NCI-H748 (cell line): ENCODE measurements at regions not wholly inside any gene's neighbourhood (a gene's known extent, or its start where the extent isn't known, plus 50 kb on each side); places are given as distances from the start of the nearest gene placed in this dataset.
"Not testable (repeated sequence)": the region's sequence is repeated elsewhere in the genome, so short reads cannot be mapped to it uniquely, and the experiment has no call there.

ENCODE experiments used
- DNase-seq: peaks from one replicate; lab custom pipeline; 2025; ENCODE audit not compliant: unreplicated experiment; lab: John Stamatoyannopoulos, UW

- DNase-seq = no peak
Observed at GRCh38 chr7:4319280-4319679, 362.8 kb upstream of the FOXK1 start.

DNA sequence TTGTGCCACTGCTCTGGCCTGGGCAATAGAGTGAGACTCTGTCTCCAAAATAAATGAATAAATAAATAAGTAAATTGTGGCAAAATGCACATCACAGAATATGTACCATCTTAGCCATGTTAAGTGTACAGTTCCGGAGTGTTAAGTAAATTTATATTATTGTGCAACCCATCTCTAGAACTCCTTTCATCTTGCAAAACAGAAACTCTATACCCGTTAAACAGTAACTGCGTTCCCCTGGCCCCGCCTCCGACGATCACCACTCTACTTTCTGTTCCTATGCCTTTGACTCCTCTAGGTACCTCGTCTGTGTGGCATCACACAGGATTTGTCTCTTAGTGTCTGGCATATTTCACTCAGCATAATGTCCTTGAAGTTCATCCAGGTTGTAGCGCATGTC is 356.4 kb upstream of the FOXK1 start:
- DNase-seq = no peak

DNA sequence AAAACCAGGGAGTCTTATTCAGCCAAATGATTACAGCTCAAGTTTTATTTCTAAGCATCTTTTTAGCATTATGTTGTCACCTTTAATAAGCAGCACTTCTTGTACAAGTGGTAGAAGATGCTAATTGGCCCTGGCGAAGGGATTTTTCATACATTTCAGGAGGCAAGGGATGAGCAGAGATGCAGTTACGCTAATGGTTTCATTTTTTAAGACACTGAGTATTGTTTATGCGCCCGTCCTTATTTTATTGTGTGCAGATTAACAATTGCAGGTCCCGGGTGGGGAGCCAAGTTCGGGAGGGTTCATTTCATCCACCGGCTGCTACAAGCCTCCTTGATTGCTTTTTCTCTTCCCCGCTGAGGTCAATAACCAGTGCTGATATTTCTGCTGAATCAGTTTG is 350.4 kb upstream of the FOXK1 start:
- no peak for DNase-seq

DNA sequence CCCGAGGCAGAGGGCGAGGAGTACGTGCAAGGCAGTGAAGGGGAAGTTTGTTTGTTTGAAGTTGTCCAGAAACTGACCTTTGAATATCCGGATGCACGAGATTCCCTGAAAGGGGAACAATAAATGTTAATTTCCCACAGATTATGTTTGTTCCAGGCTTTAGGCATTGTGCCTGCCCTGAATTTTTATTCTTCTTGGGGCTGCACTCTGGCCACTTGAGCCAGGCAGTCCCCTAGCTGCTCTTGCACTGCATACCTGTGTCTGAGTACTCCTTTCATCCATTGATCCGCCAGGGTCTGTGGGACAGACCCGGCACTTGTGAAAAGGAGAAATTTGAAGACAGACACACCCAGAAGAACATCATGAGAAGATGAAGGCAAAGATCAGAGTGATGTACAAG is 343.5 kb upstream of the FOXK1 start:
- no peak for DNase-seq

DNA sequence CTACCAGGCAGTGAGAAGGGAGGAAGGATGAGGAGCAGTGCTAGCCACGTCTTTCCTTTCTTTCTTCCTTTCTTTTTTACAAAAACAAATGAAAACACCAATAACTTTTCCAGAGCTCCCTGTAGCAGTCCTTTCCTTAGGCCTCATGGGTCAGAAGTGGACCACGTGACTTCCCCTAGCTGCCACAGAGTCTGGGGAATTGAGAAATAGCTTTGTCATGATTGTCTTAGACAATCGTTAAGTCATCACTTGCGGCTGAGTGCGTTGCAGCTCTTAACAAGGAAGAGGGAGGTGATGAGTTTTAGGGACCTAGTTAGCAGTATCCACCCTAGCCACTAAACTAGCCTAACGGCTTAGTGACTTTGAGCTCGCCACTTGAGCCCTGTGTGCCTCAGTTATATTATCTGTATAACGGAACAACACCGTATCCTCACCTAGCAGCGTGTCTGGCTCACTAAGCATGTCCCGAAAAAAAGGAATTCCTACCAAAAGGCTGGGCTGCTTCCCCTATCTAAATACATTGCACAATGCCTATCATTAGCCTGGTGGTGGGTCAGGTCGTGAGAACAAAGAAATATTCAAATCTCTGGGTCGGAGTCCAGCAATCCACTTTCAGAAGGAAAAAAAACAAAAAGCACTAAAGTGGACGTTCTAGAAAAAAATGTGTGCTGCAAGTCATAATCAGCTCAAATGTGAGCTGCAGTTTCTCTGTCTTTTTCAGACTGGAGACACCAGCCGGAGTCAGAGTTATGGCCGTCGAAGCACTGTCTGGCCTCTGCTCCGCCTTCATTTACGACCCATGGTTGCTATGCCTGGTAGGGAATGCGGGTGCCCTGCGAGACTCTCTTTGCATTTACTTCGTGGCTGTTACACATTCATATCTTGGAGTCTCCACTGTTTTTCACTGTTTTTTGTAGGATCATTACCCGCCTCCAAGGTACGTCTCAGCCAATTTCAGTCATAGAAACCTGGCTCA is 338.5 kb upstream of the FOXK1 start:
- DNase-seq = no peak

GRCh38 chr7:4345004-4345403 is 337.1 kb upstream of the FOXK1 start:
- DNase-seq = no peak

DNA sequence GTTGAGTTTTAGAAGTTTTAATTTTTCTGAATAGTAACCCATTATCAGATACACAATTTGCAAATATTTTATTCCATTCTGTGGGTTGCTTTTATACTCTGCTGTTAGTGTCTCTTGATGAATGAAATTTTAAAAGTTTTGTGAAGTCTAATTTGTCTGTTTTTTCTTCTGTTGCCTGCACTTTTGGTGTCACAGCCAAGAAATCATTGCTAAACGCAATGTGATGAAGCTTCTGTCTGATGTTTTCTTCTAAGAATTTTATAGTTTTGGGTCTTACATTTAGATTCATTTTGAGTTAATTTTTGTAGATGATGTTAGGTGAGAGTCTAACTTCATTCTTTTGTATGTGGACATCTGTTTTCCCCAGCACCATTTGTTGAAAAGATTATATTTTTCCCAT is 330.0 kb upstream of the FOXK1 start:
- DNase-seq = no peak

GRCh38 chr7:4361774-4362173 is 320.3 kb upstream of the FOXK1 start:
- no peak for DNase-seq

GRCh38 chr7:4383584-4383983 is 298.5 kb upstream of the FOXK1 start:
- DNase-seq = no peak

GRCh38 chr7:4386190-4386589 is 295.9 kb upstream of the FOXK1 start:
- DNase-seq = peak; percentile 75

GRCh38 chr7:4391103-4391502 is 291.0 kb upstream of the FOXK1 start:
- not testable (repeated sequence) for DNase-seq

DNA sequence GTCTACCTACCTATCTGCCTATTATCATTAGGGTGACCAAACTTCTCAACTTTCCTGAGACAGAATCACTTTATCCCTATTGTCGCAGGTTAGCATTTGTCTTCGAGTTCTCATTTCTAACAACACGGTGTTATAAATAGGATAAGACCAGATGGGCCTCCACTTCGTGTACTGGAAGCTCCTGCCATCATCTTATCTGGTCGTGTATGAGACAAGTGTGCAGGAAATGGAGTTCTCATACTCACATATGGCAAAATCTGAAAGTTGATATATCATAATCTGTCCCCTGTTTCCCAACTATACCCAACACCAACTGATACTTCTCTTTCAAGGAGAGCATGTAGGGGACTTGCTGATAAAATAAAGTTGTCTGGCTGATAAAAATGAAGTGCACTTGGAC is 287.4 kb upstream of the FOXK1 start:
- DNase-seq = no peak

GRCh38 chr7:4399121-4399520 is 283.0 kb upstream of the FOXK1 start:
- DNase-seq = no peak

GRCh38 chr7:4399596-4399995 is 282.5 kb upstream of the FOXK1 start:
- DNase-seq = no peak

GRCh38 chr7:4406288-4407058 is 275.6 kb upstream of the FOXK1 start:
- DNase-seq = peak; percentile 8

DNA sequence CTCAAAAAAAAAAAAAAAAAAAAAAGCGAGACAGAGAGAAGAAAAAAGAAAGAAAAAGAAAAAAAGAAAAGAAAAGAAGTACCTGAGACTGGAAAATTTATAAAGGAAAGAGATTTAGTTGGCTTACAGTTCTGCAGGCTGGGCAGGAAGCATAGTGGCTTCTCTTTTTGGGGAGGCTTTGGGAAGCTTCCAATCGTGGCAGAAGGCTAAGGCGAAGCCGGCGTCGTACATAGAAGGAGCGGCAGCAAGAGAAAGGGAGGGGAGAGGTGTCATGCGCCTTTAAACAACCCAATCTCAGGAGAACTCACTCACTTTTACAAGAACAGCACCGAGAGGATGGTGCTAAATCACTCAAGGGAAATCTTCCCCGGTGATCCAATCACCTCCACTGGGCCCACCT is 272.1 kb upstream of the FOXK1 start:
- no peak for DNase-seq

GRCh38 chr7:4416396-4417056 is 265.6 kb upstream of the FOXK1 start:
- peak; percentile 78 for DNase-seq

GRCh38 chr7:4428526-4428925 is 253.6 kb upstream of the FOXK1 start:
- no peak for DNase-seq

GRCh38 chr7:4430227-4430626 is 251.9 kb upstream of the FOXK1 start:
- DNase-seq = no peak

- DNase-seq = no peak
Observed at GRCh38 chr7:4434306-4434705, 247.8 kb upstream of the FOXK1 start.

DNA sequence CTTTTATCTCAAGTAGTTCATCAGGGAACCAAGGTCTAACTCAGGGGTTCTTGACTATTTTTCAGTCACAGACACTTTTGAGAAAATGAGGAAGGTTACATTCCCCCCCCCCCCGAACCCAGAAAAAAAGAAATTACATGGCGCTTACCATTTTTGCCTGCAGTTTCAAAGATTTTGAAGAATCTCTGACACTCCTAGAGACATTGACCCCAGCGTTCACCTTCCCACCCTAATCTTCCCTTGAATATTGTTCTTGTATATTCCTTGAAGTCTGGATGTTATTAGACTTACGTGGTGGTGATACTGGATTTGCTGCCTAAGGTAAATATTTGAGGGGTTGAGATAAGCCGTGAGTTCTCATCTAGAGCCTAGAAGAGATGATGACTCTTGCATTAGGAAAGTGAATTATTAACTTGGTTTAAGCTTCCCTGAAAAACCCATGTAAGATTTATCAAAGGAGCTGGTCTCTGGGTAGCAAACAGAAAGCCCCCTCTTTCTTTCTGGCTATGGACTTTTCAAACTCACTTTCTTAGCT is 245.7 kb upstream of the FOXK1 start:
- no peak for DNase-seq
